ENCODE measurements at regions not wholly inside any gene's neighbourhood (a gene's known extent, or its start where the extent isn't known, plus 50 kb on each side); places are given as distances from the start of the nearest gene placed in this dataset.

- no peaks in the 10 kb centered on the region for H3K9me3 ChIP-seq (ENCODE audit: control insufficient read depth, insufficient read depth, low read depth, low read length)
- TF ChIP-seq ZNF76 (tag by site-specific recombination; IDR thresholded peaks at IDR 0.05; ENCODE audit: borderline replicate concordance, low read depth) (no peak), ZNF473 (tag by site-specific recombination; IDR thresholded peaks at IDR 0.05) (no peak), ZSCAN23 (tag by site-specific recombination; IDR thresholded peaks at IDR 0.05) (no peak)
- ChIA-PET POLR2A (no interaction called here), CTCF (no interaction called here)
- H3K4me3 ChIP-seq (ENCODE audit: low read depth, low read length), result no peak overlapping the region
- H3K4me1 ChIP-seq (ENCODE audit: control insufficient read depth, insufficient read depth, low read length), result no peaks in the 10 kb centered on the region
- no peaks in the 10 kb centered on the region for H3K36me3 ChIP-seq (ENCODE audit: control insufficient read depth in 2 of 2, insufficient read depth in 1 of 2, low read length in 2 of 2)
- no peak overlapping the region for H3K27ac ChIP-seq (ENCODE audit: extremely low read depth, low read depth, low read length)
These were observed 645.1 kb downstream of the CDH18 start for GRCh38 chr5:19342942-19343341.

GRCh38 chr5:19352120-19352519 lies 635.9 kb downstream of the CDH18 start:
- no peaks in the 10 kb centered on the region for H3K36me3 ChIP-seq (ENCODE audit: control insufficient read depth in 2 of 2, insufficient read depth in 1 of 2, low read length in 2 of 2)
- POLR2A ChIA-PET, result no interaction called here
- H3K4me3 ChIP-seq (ENCODE audit: low read depth, low read length), result no peak overlapping the region
- no peaks in the 10 kb centered on the region for H3K9me3 ChIP-seq (ENCODE audit: control insufficient read depth, insufficient read depth, low read depth, low read length)
- TF ChIP-seq SCRT1 (tag by site-specific recombination; IDR thresholded peaks at IDR 0.05; ENCODE audit: borderline replicate concordance) (no peak), ZBTB6 (tag by site-specific recombination; IDR thresholded peaks at IDR 0.05) (no peak)
- CTCF ChIA-PET, result no interaction called here
- H3K27ac ChIP-seq (ENCODE audit: extremely low read depth, low read depth, low read length), result no peak overlapping the region
- no peaks in the 10 kb centered on the region for H3K4me1 ChIP-seq (ENCODE audit: control insufficient read depth, insufficient read depth, low read length)

GRCh38 chr5:19369048-19369447 lies 619.0 kb downstream of the CDH18 start:
- POLR2A ChIA-PET, result no interaction called here
- Histone ChIP-seq H3K4me1 (ENCODE audit: control insufficient read depth, insufficient read depth, low read length) (no peaks in the 10 kb centered on the region), H3K27ac (ENCODE audit: extremely low read depth, low read depth, low read length) (no peak overlapping the region), H3K4me3 (ENCODE audit: low read depth, low read length) (no peak overlapping the region), H3K9me3 (ENCODE audit: control insufficient read depth, insufficient read depth, low read depth, low read length) (no peaks in the 10 kb centered on the region), H3K36me3 (ENCODE audit: control insufficient read depth in 2 of 2, insufficient read depth in 1 of 2, low read length in 2 of 2) (no peaks in the 10 kb centered on the region)
- CTCF ChIA-PET, result no interaction called here
- no peak for TF ChIP-seq ZNF114 (tag by site-specific recombination; IDR thresholded peaks at IDR 0.05)
- no peak for TF ChIP-seq ZXDB (tag by site-specific recombination; IDR thresholded peaks at IDR 0.05)
- TF ChIP-seq ZNF558 (tag by site-specific recombination; IDR thresholded peaks at IDR 0.05), result no peak

- Histone ChIP-seq H3K27ac (ENCODE audit: extremely low read depth, low read depth, low read length) (no peak overlapping the region), H3K36me3 (ENCODE audit: control insufficient read depth in 2 of 2, insufficient read depth in 1 of 2, low read length in 2 of 2) (no peaks in the 10 kb centered on the region), H3K4me1 (ENCODE audit: control insufficient read depth, insufficient read depth, low read length) (no peaks in the 10 kb centered on the region), H3K9me3 (ENCODE audit: control insufficient read depth, insufficient read depth, low read depth, low read length) (no peaks in the 10 kb centered on the region), H3K4me3 (ENCODE audit: low read depth, low read length) (no peak overlapping the region)
- TF ChIP-seq ZNF621 (tag by site-specific recombination; IDR thresholded peaks at IDR 0.05), result no peak
- no peak for TF ChIP-seq KLF8 (tag by site-specific recombination; IDR thresholded peaks at IDR 0.05)
- TF ChIP-seq ZNF660 (tag by site-specific recombination; IDR thresholded peaks at IDR 0.05), result no peak
- TF ChIP-seq ZNF48 (tag by site-specific recombination; IDR thresholded peaks at IDR 0.05), result no peak
- no peak for TF ChIP-seq ZNF26 (tag by site-specific recombination; IDR thresholded peaks at IDR 0.05)
- TF ChIP-seq ZNF394 (tag by site-specific recombination; IDR thresholded peaks at IDR 0.05; ENCODE audit: borderline replicate concordance), result no peak
- TF ChIP-seq ZNF513 (tag by site-specific recombination; IDR thresholded peaks at IDR 0.05), result no peak
- no peak for TF ChIP-seq ZFP3 (tag by site-specific recombination; IDR thresholded peaks at IDR 0.05; ENCODE audit: low read depth)
- no peak for TF ChIP-seq IKZF3 (tag by site-specific recombination; IDR thresholded peaks at IDR 0.05)
- no peak for TF ChIP-seq ZNF561 (tag by site-specific recombination; IDR thresholded peaks at IDR 0.05; ENCODE audit: borderline replicate concordance)
- TF ChIP-seq ZSCAN4 (tag by site-specific recombination; IDR thresholded peaks at IDR 0.05), result no peak
- TF ChIP-seq REPIN1 (tag by site-specific recombination; IDR thresholded peaks at IDR 0.05; ENCODE audit: low read depth), result no peak
- no peak for TF ChIP-seq ZNF514 (tag by site-specific recombination; IDR thresholded peaks at IDR 0.05)
- TF ChIP-seq ZSCAN5A (tag by site-specific recombination; IDR thresholded peaks at IDR 0.05), result no peak
- ChIA-PET CTCF (no interaction called here), POLR2A (no interaction called here)
These were observed 618.4 kb downstream of the CDH18 start for GRCh38 chr5:19369561-19369960.

Data from HEK293 (cell line).